Left ventricle myocardium inferior (tissue), 1 donor: ENCODE measurements at regions not wholly inside any gene's neighbourhood (a gene's known extent, or its start where the extent isn't known, plus 50 kb on each side); places are given as distances from the start of the nearest gene placed in this dataset.

Experiments
- DNase-seq: peaks from one replicate; pipeline ENCODE4 v3.0.0-alpha.2; 2020
- H3K27ac ChIP-seq: fragments of 200-600 bp; replicated peaks from 2 replicates; pipeline ENCODE4 v1.8.0; 2021
- H3K27me3 ChIP-seq: fragments of 200-600 bp; 2 replicates; pipeline ENCODE4 v1.8.0; 2021; ENCODE audit warnings: low read depth
- H3K36me3 ChIP-seq: fragments of 200-600 bp; 2 replicates; pipeline ENCODE4 v1.8.0; 2021
- H3K4me1 ChIP-seq: fragments of 200-600 bp; 2 replicates; pipeline ENCODE4 v1.8.0; 2021
- H3K4me3 ChIP-seq: fragments of 200-600 bp; 2 replicates; pipeline ENCODE4 v1.8.0; 2021; ENCODE audit warnings: mild to moderate bottlenecking, moderate library complexity
- H3K9me3 ChIP-seq: fragments of 200-600 bp; replicated peaks from 2 replicates; pipeline ENCODE4 v1.8.0; 2021
- CTCF ChIP-seq: fragments of 200-600 bp; IDR thresholded peaks from 2 replicates; pipeline ENCODE4 v1.8.0; 2021; ENCODE audit warnings: antibody characterized with exemption, mild to moderate bottlenecking, borderline replicate concordance
- intact Hi-C: fragments of 100-400 bp; cut with micrococcal nuclease; formaldehyde crosslinking; loops from one replicate; pipeline ENCODE4 v1.11.0; 2022
- donor health status: DM: no; HTN: yes; CAD: no; lungs with severe emphysema.

GRCh38 chr10:109706026-109706560 is 217.2 kb downstream of the XPNPEP1 start:
- Histone ChIP-seq H3K36me3 (no peaks in the 10 kb centered on the region), H3K27me3 (no peaks in the 10 kb centered on the region), H3K4me3 (no peak overlapping the region), H3K27ac (no peak overlapping the region), H3K4me1 (no peaks in the 10 kb centered on the region), H3K9me3 (peaks cover 29% of the 10 kb centered on the region)
- intact Hi-C loops, result no loop called here
- DNase-seq, result no peak
- no peak for TF ChIP-seq CTCF

- Histone ChIP-seq H3K27ac (no peak overlapping the region), H3K27me3 (no peaks in the 10 kb centered on the region), H3K4me1 (no peaks in the 10 kb centered on the region), H3K36me3 (no peaks in the 10 kb centered on the region), H3K9me3 (peaks cover 4% of the 10 kb centered on the region), H3K4me3 (no peak overlapping the region)
- TF ChIP-seq CTCF, result no peak
- intact Hi-C loops, result no loop called here
- no peak for DNase-seq
Measured at GRCh38 chr10:109701633-109702215, 221.6 kb downstream of the XPNPEP1 start.

- no peak for TF ChIP-seq CTCF
- no peaks in the 10 kb centered on the region for H3K9me3 ChIP-seq
- no peaks in the 10 kb centered on the region for H3K36me3 ChIP-seq
- intact Hi-C loops, result no loop called here
- DNase-seq, result no peak
- no peaks in the 10 kb centered on the region for H3K4me1 ChIP-seq
- no peaks in the 10 kb centered on the region for H3K27me3 ChIP-seq
- H3K27ac ChIP-seq, result no peak overlapping the region
- H3K4me3 ChIP-seq, result no peak overlapping the region
Measured at GRCh38 chr10:109698882-109699664, 224.2 kb downstream of the XPNPEP1 start.

- DNase-seq, result no peak
- no peak overlapping the region for H3K27ac ChIP-seq
- H3K27me3 ChIP-seq, result no peaks in the 10 kb centered on the region
- H3K4me3 ChIP-seq, result no peak overlapping the region
- H3K9me3 ChIP-seq, result no peaks in the 10 kb centered on the region
- no peaks in the 10 kb centered on the region for H3K36me3 ChIP-seq
- intact Hi-C loops, result no loop called here
- no peaks in the 10 kb centered on the region for H3K4me1 ChIP-seq
- no peak for TF ChIP-seq CTCF
Measured at GRCh38 chr10:109698086-109698485, 225.2 kb downstream of the XPNPEP1 start.

GRCh38 chr10:109696981-109697775 is 226.1 kb downstream of the XPNPEP1 start:
- intact Hi-C loops, result no loop called here
- Histone ChIP-seq H3K9me3 (no peaks in the 10 kb centered on the region), H3K36me3 (no peaks in the 10 kb centered on the region), H3K4me1 (no peaks in the 10 kb centered on the region), H3K27me3 (no peaks in the 10 kb centered on the region), H3K4me3 (no peak overlapping the region), H3K27ac (no peak overlapping the region)
- no peak for TF ChIP-seq CTCF
- no peak for DNase-seq
